ENCODE measurements at regions not wholly inside any gene's neighbourhood (a gene's known extent, or its start where the extent isn't known, plus 50 kb on each side); places are given as distances from the start of the nearest gene placed in this dataset.

DNA sequence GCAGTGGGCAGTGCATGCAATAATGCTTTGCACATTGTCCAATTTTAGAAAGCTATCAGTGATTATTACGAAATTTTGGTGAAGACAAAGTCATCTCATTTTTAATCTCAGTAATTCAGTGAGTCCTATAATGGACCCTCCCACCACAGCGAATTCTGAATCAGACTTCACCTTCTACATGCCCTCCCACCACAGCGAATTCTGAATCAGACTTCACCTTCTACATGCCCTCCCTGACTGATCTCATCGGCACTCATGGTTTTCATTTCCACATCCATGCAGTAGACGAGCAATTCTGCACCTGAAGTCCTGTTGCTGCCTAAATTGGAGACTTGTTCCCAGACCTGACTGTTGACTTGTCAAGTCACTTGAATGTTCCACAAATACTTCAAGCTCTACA lies 522.3 kb downstream of the EIPR1 start:
- Histone ChIP-seq H2BK12ac (ENCODE audit: low read depth, low read length) (no peak overlapping the region), H4K20me1 (replicated peaks in 1 of 2; ENCODE audit: control insufficient read depth in 1 of 2, insufficient read depth in 2 of 2, low read length in 2 of 2) (peaks cover 0 to 9% of the 10 kb centered on the region in 2 experiments), H2BK20ac (ENCODE audit: low read length) (no peak overlapping the region), H3K9me3 (ENCODE audit: insufficient read depth in 2 of 2, low read depth in 1 of 2, low read length in 1 of 2) (peaks cover 7% of the 10 kb centered on the region in 2 experiments; a peak in 3 of 4 replicates), H3K14ac (ENCODE audit: insufficient read length) (no peak overlapping the region), H3K23ac (ENCODE audit: insufficient read length) (no peak overlapping the region), H3K9ac (replicated peaks in 1 of 4; ENCODE audit: extremely low read depth in 1 of 4, low read depth in 3 of 4, low read length in 3 of 4) (no peak overlapping the region), H2BK15ac (ENCODE audit: low read length) (0 out of 2 replicates have a peak overlapping the region, but pooled peaks have one; percentile 12), H3K4me3 (ENCODE audit: extremely low read depth in 1 of 4, insufficient read depth in 2 of 4, low read depth in 3 of 4, low read length in 4 of 4) (no peak overlapping the region), H3K18ac (ENCODE audit: extremely low read depth, low read length) (no peak overlapping the region), H3K23me2 (ENCODE audit: low read depth, low read length) (peaks cover 9% of the 10 kb centered on the region), H3K4ac (replicated peaks; ENCODE audit: insufficient read length, low read depth, low read length) (no peak overlapping the region), H3K79me1 (ENCODE audit: low read depth, low read length) (no peaks in the 10 kb centered on the region), H2AK5ac (ENCODE audit: low read depth, low read length) (no peak overlapping the region), H3K4me2 (ENCODE audit: insufficient read depth in 1 of 2, low read depth in 2 of 2, low read length in 2 of 2) (no peak overlapping the region), H3K27me3 (replicated peaks in 1 of 4; ENCODE audit: control insufficient read depth in 3 of 4, extremely low read depth in 1 of 4, insufficient read depth in 3 of 4, low read length in 3 of 4) (no peaks in the 10 kb centered on the region), H4K8ac (ENCODE audit: extremely low read depth, insufficient read depth, low read length) (no peak overlapping the region), H4K91ac (replicated peaks; ENCODE audit: insufficient read length, low read length) (no peak overlapping the region), H2BK120ac (replicated peaks; ENCODE audit: low read depth, low read length) (no peak overlapping the region), H3K27ac (ENCODE audit: low read depth, low read length) (no peak overlapping the region), H3K36me3 (ENCODE audit: control insufficient read depth in 2 of 4, insufficient read depth in 4 of 4, low read length in 3 of 4) (no peaks in the 10 kb centered on the region; a peak in 1 of 8 replicates), H2AFZ (ENCODE audit: low read length) (no peak overlapping the region), H3K4me1 (replicated peaks in 1 of 4; ENCODE audit: control insufficient read depth in 3 of 4, insufficient read depth in 4 of 4, low read length in 3 of 4) (peaks cover 0 to 7% (median 2%) of the 10 kb centered on the region in 4 experiments; a peak in 5 of 7 replicates), H3K56ac (replicated peaks; ENCODE audit: insufficient read length, low read depth, low read length) (no peak overlapping the region), H4K5ac (ENCODE audit: insufficient read length, low read depth, low read length) (no peak overlapping the region), H2BK5ac (ENCODE audit: low read depth, low read length) (no peak overlapping the region), H3K79me2 (ENCODE audit: control insufficient read depth in 1 of 2, insufficient read depth in 2 of 2, low read length in 2 of 2) (no peaks in the 10 kb centered on the region)
- WGBS, 2 experiments (ENCODE audit: extremely low coverage in 1 of 2, insufficient coverage in 1 of 2, insufficient read length in 1 of 2, insufficient replicate concordance in 2 of 2, low coverage in 1 of 2, low lambda C conversion rate in 2 of 2, missing lambda C conversion rate in 1 of 2), result 90% methylated on average over 5 of the region's 5 CpGs; no CpG with 5 or more reads in 1 of the 2 experiments
- ChIA-PET POLR2A (ENCODE audit: partially characterized antibody) (no interaction called here), CTCF (ENCODE audit: partially characterized antibody) (interaction anchor here (3.8 kb wide), 1 partner anchor 11 kb away, joined by 20 read pairs; no protein-coding TSS in a partner anchor)
- FAIRE-seq (no peak), DNase-seq (ENCODE audit: low read depth in 1 of 2, low spot score in 2 of 2) (no peak)
- no peak for TF ChIP-seq RXRA (IDR thresholded peaks at IDR 0.05; ENCODE audit: insufficient read depth, low read depth, low read length)
- TF ChIP-seq SP1 (IDR thresholded peaks at IDR 0.05; ENCODE audit: low read depth, low read length), result no peak

All from H1 (cell line).